Activated CD4-positive, alpha-beta T cell treated with anti-CD3 and anti-CD28 coated beads, Interleukin-2, amount 10 ng/mL, durations not matched to agents 24 days and 14 days (primary cell): ENCODE measurements at regions not wholly inside any gene's neighbourhood (a gene's known extent, or its start where the extent isn't known, plus 50 kb on each side); places are given as distances from the start of the nearest gene placed in this dataset.

Experiments used
- DNase-seq: peaks from one replicate; pipeline ENCODE4 v3.0.0; 2022
- H3K27ac Mint-ChIP-seq: one replicate; pipeline ENCODE4 v1.8.0; 2022; ENCODE audit warnings: mild to moderate bottlenecking, mixed read lengths
- H3K27me3 Mint-ChIP-seq: one replicate; pipeline ENCODE4 v1.8.0; 2022; ENCODE audit warnings: mixed read lengths
- H3K36me3 Mint-ChIP-seq: one replicate; pipeline ENCODE4 v1.8.0; 2022; ENCODE audit warnings: low read depth, mild to moderate bottlenecking, mixed read lengths
- H3K4me1 Mint-ChIP-seq: one replicate; pipeline ENCODE4 v1.8.0; 2021; ENCODE audit warnings: mixed read lengths
- H3K4me3 Mint-ChIP-seq: one replicate; pipeline ENCODE4 v1.8.0; 2022; ENCODE audit warnings: mild to moderate bottlenecking, moderate library complexity, mixed read lengths
- H3K9me3 Mint-ChIP-seq: one replicate; pipeline ENCODE4 v1.8.0; 2021; ENCODE audit warnings: mixed read lengths
- intact Hi-C: fragments of 100-400 bp; cut with micrococcal nuclease; formaldehyde crosslinking; loops from one replicate; pipeline ENCODE4 v1.15.1; 2023

GRCh38 chrY:19130569-19131358, 357.2 kb upstream of the HSFY2 start:
- DNase-seq: peak; percentile 46
- no peaks in the 10 kb centered on the region for H3K9me3 Mint-ChIP-seq
- H3K4me3 Mint-ChIP-seq: no peak overlapping the region
- intact Hi-C loops: no loop called here
- H3K27me3 Mint-ChIP-seq: peaks cover 6% of the 10 kb centered on the region
- no peaks in the 10 kb centered on the region for H3K36me3 Mint-ChIP-seq
- peak overlapping the region; percentile 13 for H3K27ac Mint-ChIP-seq
- peaks cover 4% of the 10 kb centered on the region for H3K4me1 Mint-ChIP-seq

DNA sequence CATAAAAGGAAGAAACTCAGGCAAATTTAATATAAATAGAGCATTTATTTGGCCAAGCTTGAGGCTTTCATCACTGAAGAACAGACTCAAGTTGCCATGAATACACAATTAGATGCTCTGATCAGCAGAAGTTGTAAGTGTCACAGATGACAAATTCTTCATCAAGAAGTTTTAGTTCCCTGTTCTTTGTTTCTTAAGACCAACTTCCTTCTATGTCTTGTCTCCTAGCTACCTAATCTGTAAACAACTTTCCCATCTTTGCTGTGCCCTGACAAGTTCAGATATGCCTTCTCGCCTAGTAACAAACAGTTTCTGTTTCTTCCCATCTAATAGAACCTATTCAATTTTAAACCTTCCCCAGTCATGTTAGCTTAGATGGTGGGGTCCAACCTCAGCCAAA, 353.4 kb upstream of the HSFY2 start:
- peaks cover 11% of the 10 kb centered on the region for H3K27me3 Mint-ChIP-seq
- no peak overlapping the region for H3K4me3 Mint-ChIP-seq
- intact Hi-C loops: no loop called here
- no peaks in the 10 kb centered on the region for H3K36me3 Mint-ChIP-seq
- peaks cover 4% of the 10 kb centered on the region for H3K9me3 Mint-ChIP-seq
- peaks cover 4% of the 10 kb centered on the region for H3K4me1 Mint-ChIP-seq
- no peak overlapping the region for H3K27ac Mint-ChIP-seq
- no peak for DNase-seq

DNA sequence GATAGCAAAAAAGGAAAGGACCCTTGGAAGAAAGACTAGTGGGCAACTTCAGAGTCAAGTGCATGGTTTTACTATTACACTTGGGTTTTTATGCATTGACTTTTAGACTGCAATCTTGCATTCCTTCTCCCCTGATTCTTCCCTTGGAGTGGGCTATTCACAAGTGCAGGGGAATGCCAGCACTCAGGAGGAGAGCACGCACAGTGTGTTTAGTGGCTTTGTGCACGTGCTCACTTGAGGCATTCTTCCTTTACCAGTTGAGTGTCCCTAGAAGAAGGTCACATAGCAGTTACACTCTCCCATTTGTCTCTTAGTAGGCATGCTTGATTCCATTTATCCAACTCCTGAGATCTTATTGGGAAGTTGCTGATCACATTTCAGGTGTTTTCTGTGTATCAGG, 351.1 kb upstream of the HSFY2 start:
- Mint-ChIP-seq H3K27me3 (peaks cover 14% of the 10 kb centered on the region), H3K4me1 (no peaks in the 10 kb centered on the region), H3K9me3 (peaks cover 4% of the 10 kb centered on the region), H3K4me3 (no peak overlapping the region), H3K27ac (no peak overlapping the region), H3K36me3 (no peaks in the 10 kb centered on the region)
- intact Hi-C loops: no loop called here
- no peak for DNase-seq

GRCh38 chrY:19122450-19122849, 348.9 kb upstream of the HSFY2 start:
- H3K27ac Mint-ChIP-seq: no peak overlapping the region
- intact Hi-C loops: no loop called here
- H3K36me3 Mint-ChIP-seq: no peaks in the 10 kb centered on the region
- H3K4me1 Mint-ChIP-seq: no peaks in the 10 kb centered on the region
- H3K9me3 Mint-ChIP-seq: peaks cover 4% of the 10 kb centered on the region
- no peak for DNase-seq
- peaks cover 13% of the 10 kb centered on the region for H3K27me3 Mint-ChIP-seq
- no peak overlapping the region for H3K4me3 Mint-ChIP-seq

DNA sequence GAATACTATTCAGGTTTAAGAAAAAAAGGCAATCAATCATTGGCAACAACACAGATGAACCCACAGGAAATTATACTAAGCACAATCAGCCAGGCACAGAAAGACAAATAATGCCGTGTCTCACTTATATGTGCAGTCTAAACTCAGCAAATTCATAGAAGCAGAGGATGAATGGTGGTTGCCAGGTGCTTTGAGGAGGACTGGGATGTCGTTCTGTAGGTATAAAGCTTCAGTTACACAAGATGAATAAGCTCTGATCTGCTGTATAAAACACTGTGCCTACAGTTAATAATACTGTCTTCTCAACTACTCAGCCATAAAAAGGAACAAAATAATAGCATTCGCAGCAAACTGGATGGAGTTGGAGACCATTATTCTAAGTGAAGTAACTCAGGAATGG, 324.8 kb upstream of the HSFY2 start:
- no peak for DNase-seq
- H3K9me3 Mint-ChIP-seq: peaks cover 8% of the 10 kb centered on the region
- peaks cover 7% of the 10 kb centered on the region for H3K27me3 Mint-ChIP-seq
- no peak overlapping the region for H3K4me3 Mint-ChIP-seq
- H3K36me3 Mint-ChIP-seq: no peaks in the 10 kb centered on the region
- intact Hi-C loops: no loop called here
- H3K4me1 Mint-ChIP-seq: no peaks in the 10 kb centered on the region
- no peak overlapping the region for H3K27ac Mint-ChIP-seq

GRCh38 chrY:19095460-19095859, 321.9 kb upstream of the HSFY2 start:
- Mint-ChIP-seq H3K4me1 (no peaks in the 10 kb centered on the region), H3K27ac (no peak overlapping the region), H3K4me3 (no peak overlapping the region), H3K27me3 (peaks cover 13% of the 10 kb centered on the region), H3K9me3 (peaks cover 8% of the 10 kb centered on the region), H3K36me3 (no peaks in the 10 kb centered on the region)
- no peak for DNase-seq
- intact Hi-C loops: no loop called here

DNA sequence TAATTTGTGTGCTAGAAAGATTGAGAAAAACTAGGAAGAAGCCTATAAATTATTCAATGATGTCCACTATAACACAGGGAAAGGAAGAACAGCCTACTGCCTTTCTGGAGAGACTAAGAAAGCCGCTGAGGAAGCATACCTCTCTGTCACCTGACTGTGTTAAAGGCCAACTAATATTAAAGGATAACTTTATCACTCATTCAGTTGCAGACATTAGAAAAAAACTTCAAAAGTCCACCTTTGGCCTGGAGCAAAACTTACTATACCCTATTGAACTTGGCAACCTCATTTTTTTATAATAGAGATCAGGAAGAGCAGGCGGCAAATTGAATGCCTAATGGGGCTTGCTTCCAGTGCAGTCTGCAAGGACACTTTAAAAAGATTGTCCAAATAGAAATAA, 309.5 kb upstream of the HSFY2 start:
- no peak overlapping the region for H3K27ac Mint-ChIP-seq
- intact Hi-C loops: no loop called here
- no peaks in the 10 kb centered on the region for H3K36me3 Mint-ChIP-seq
- no peak for DNase-seq
- no peak overlapping the region for H3K4me3 Mint-ChIP-seq
- H3K27me3 Mint-ChIP-seq: peaks cover 10% of the 10 kb centered on the region
- no peaks in the 10 kb centered on the region for H3K9me3 Mint-ChIP-seq
- H3K4me1 Mint-ChIP-seq: no peaks in the 10 kb centered on the region

DNA sequence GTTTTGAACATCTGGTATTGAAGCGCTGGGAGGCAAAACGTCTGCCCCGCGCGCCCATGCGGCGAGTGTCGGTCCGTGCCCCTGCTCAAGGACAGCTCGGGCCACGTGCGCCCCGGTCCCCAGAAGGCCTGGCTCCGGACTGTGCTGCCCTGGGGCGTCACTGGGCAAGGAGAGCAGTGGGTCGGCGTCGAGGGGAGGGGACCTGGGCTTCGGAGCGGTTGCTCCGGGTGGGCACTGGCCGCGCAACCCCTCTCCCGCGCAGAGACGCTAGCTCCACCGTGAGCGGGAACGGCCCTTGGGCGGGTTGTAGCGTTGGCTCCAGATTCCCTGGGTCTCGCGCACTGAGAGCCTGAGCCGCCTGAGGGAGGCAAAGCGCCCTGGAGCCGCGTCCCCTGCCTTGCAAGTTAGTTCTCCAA, 304.2 kb upstream of the HSFY2 start:
- H3K27ac Mint-ChIP-seq: peak overlapping the region; percentile 76
- DNase-seq: peak; percentile 57
- intact Hi-C loops: no loop called here
- peaks cover 12% of the 10 kb centered on the region for H3K27me3 Mint-ChIP-seq
- H3K9me3 Mint-ChIP-seq: no peaks in the 10 kb centered on the region
- peak overlapping the region; percentile 88 for H3K4me3 Mint-ChIP-seq
- H3K4me1 Mint-ChIP-seq: peaks cover 9% of the 10 kb centered on the region
- no peaks in the 10 kb centered on the region for H3K36me3 Mint-ChIP-seq

DNA sequence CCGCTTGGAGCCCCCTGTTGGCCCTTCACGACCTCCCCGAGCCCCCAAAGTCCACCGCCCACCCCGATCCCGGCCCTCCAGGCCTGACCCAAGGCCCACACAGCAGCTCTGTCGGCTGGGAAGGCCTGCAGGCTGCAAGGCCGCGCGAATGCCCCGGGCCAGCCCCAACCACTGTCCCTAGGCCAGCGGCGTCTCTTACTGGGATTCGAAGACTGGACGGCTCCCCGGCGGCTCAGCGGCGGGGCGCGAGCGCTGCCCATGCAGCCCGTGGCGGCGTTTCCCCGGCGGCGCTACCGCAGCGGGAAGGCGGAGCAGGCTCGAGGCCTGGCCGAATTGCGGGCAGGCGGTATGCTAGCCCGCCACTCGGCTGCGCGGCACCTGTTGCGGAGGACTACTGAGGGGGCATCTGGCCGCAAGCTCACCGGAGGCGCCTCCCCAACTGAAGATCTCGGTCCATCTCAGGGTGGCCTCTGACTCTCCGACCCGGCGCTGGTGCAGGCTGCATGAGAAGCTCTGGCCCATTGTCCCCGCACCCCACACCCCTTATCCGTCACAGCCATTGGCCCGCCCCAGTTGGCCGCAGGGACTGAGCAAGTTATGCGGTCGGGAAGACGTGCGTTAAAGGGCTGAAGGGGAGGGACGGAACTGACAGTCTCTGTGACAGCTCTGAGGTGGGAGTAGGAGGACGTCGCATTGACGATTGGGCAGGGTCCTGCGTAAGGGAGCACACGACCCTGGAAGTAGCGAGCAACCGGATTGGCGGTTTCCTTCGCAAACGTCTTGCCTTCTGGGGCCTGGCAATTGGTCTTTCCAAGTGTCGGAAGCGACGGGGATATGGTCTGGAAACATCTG, 303.5 kb upstream of the HSFY2 start:
- Mint-ChIP-seq H3K4me1 (peaks cover 9% of the 10 kb centered on the region), H3K27ac (peak overlapping the region; percentile 76), H3K4me3 (peak overlapping the region; percentile 88), H3K27me3 (peaks cover 11% of the 10 kb centered on the region), H3K36me3 (no peaks in the 10 kb centered on the region), H3K9me3 (no peaks in the 10 kb centered on the region)
- DNase-seq: peak; percentile 75
- intact Hi-C loops: no loop called here

- Mint-ChIP-seq H3K9me3 (no peaks in the 10 kb centered on the region), H3K36me3 (no peaks in the 10 kb centered on the region), H3K4me3 (peak overlapping the region; percentile 86), H3K27ac (peak overlapping the region; percentile 77), H3K4me1 (peaks cover 9% of the 10 kb centered on the region), H3K27me3 (peaks cover 7% of the 10 kb centered on the region)
- intact Hi-C loops: no loop called here
- DNase-seq: peak; percentile 77
Observed at GRCh38 chrY:19075471-19076253, 302.1 kb upstream of the HSFY2 start.

- no peak for DNase-seq
- Mint-ChIP-seq H3K27ac (no peak overlapping the region), H3K4me3 (no peak overlapping the region)
Observed at GRCh38 chrY:19067435-19067834, 293.9 kb upstream of the HSFY2 start.

GRCh38 chrY:19066447-19067190, 293.1 kb upstream of the HSFY2 start:
- no peak for DNase-seq
- no peak overlapping the region for H3K4me3 Mint-ChIP-seq
- H3K4me1 Mint-ChIP-seq: no peaks in the 10 kb centered on the region
- no peak overlapping the region for H3K27ac Mint-ChIP-seq
- H3K27me3 Mint-ChIP-seq: no peaks in the 10 kb centered on the region
- H3K9me3 Mint-ChIP-seq: no peaks in the 10 kb centered on the region
- H3K36me3 Mint-ChIP-seq: no peaks in the 10 kb centered on the region
- intact Hi-C loops: no loop called here

More at GRCh38 chrY:19067435-19067834, 293.9 kb upstream of the HSFY2 start:
- H3K4me1 Mint-ChIP-seq: no peaks in the 10 kb centered on the region
- no peaks in the 10 kb centered on the region for H3K9me3 Mint-ChIP-seq
- no peaks in the 10 kb centered on the region for H3K27me3 Mint-ChIP-seq
- intact Hi-C loops: no loop called here
- no peaks in the 10 kb centered on the region for H3K36me3 Mint-ChIP-seq

DNA sequence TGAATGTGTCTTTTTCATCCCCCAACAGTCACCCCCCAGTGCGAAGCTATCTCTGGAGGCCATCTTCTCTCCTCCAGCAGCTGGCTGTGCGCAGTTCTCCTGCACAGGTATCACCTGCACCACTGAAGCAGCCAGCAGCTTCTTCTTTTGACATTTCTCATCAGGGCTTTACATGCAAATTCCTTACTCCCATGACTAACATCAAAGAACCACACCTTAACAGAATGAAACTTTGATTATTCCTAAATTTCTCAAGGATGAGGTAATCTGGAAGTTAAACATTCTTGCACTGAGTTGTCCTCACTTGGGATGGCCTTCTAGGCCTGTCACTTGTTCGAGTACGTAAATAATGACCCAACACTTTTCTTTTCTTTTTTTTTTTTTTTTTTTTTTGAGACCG, 291.6 kb upstream of the HSFY2 start:
- Mint-ChIP-seq H3K9me3 (no peaks in the 10 kb centered on the region), H3K27ac (no peak overlapping the region), H3K27me3 (no peaks in the 10 kb centered on the region), H3K4me1 (no peaks in the 10 kb centered on the region), H3K4me3 (no peak overlapping the region), H3K36me3 (no peaks in the 10 kb centered on the region)
- intact Hi-C loops: no loop called here
- DNase-seq: no peak
